ENCODE measurements at regions not wholly inside any gene's neighbourhood (a gene's known extent, or its start where the extent isn't known, plus 50 kb on each side); places are given as distances from the start of the nearest gene placed in this dataset.

GRCh38 chr4:123248085-123248659 is 148.4 kb upstream of the SPRY1 start:
- no peak for ATAC-seq

GRCh38 chr4:123249821-123250220 is 146.8 kb upstream of the SPRY1 start:
- H3K27ac Mint-ChIP-seq: no peak overlapping the region
- ATAC-seq: no peak
- DNase-seq (ENCODE audit: low spot score in 2 of 2): no peak
- H3K36me3 Mint-ChIP-seq: no peaks in the 10 kb centered on the region
- H3K9me3 Mint-ChIP-seq: no peaks in the 10 kb centered on the region

More at GRCh38 chr4:123248085-123248659, 148.4 kb upstream of the SPRY1 start:
- H3K36me3 Mint-ChIP-seq: no peaks in the 10 kb centered on the region
- no peak overlapping the region for H3K27ac Mint-ChIP-seq
- DNase-seq (ENCODE audit: low spot score in 2 of 2): no peak
- H3K9me3 Mint-ChIP-seq: no peaks in the 10 kb centered on the region

- H3K27ac Mint-ChIP-seq: no peak overlapping the region
- no peaks in the 10 kb centered on the region for H3K9me3 Mint-ChIP-seq
- ATAC-seq (no peak), DNase-seq (ENCODE audit: low spot score in 2 of 2) (no peak)
- peaks cover 0 to 1% of the 10 kb centered on the region in 2 donors for H3K36me3 Mint-ChIP-seq
These were observed 145.8 kb upstream of the SPRY1 start for GRCh38 chr4:123250843-123251242.

- peaks cover 1 to 4% of the 10 kb centered on the region in 2 donors for H3K36me3 Mint-ChIP-seq
- H3K27ac Mint-ChIP-seq: no peak overlapping the region
- no peak for ATAC-seq
These were observed 140.6 kb upstream of the SPRY1 start for GRCh38 chr4:123255971-123256370.

GRCh38 chr4:123256901-123257300 is 139.7 kb upstream of the SPRY1 start:
- no peak overlapping the region for H3K27ac Mint-ChIP-seq
- H3K9me3 Mint-ChIP-seq: no peaks in the 10 kb centered on the region
- H3K36me3 Mint-ChIP-seq: peaks cover 4 to 6% of the 10 kb centered on the region in 2 donors
- ATAC-seq (no peak), DNase-seq (ENCODE audit: low spot score in 2 of 2) (no peak)

More at GRCh38 chr4:123255971-123256370, 140.6 kb upstream of the SPRY1 start:
- H3K9me3 Mint-ChIP-seq: no peaks in the 10 kb centered on the region
- no peak for DNase-seq (ENCODE audit: low spot score in 2 of 2)

- DNase-seq (ENCODE audit: low spot score in 2 of 2): no peak
- no peak for ATAC-seq
- Mint-ChIP-seq H3K36me3 (peaks cover 4 to 13% of the 10 kb centered on the region in 2 donors), H3K27ac (no peak overlapping the region), H3K9me3 (no peaks in the 10 kb centered on the region)
These were observed 139.0 kb upstream of the SPRY1 start for GRCh38 chr4:123257591-123257990.

- peaks cover 10 to 23% of the 10 kb centered on the region in 2 donors for H3K36me3 Mint-ChIP-seq
These were observed 136.6 kb upstream of the SPRY1 start for GRCh38 chr4:123259676-123260646.

GRCh38 chr4:123260653-123261052 is 135.9 kb upstream of the SPRY1 start:
- Mint-ChIP-seq H3K9me3 (no peaks in the 10 kb centered on the region), H3K36me3 (peaks cover 10 to 23% of the 10 kb centered on the region in 2 donors), H3K27ac (no peak overlapping the region)
- ATAC-seq (no peak), DNase-seq (ENCODE audit: low spot score in 2 of 2) (no peak)

More at GRCh38 chr4:123259676-123260646, 136.6 kb upstream of the SPRY1 start:
- Mint-ChIP-seq H3K9me3 (no peaks in the 10 kb centered on the region), H3K27ac (no peak overlapping the region)
- ATAC-seq: no peak
- DNase-seq (ENCODE audit: low spot score in 2 of 2): no peak

GRCh38 chr4:123262080-123262479 is 134.5 kb upstream of the SPRY1 start:
- Mint-ChIP-seq H3K9me3 (no peaks in the 10 kb centered on the region), H3K36me3 (peaks cover 6 to 23% of the 10 kb centered on the region in 2 donors), H3K27ac (no peak overlapping the region)
- no peak for ATAC-seq
- DNase-seq (ENCODE audit: low spot score in 2 of 2): no peak

GRCh38 chr4:123265443-123265842 is 131.2 kb upstream of the SPRY1 start:
- Mint-ChIP-seq H3K36me3 (peaks cover 6 to 23% of the 10 kb centered on the region in 2 donors), H3K9me3 (no peaks in the 10 kb centered on the region), H3K27ac (no peak overlapping the region)
- DNase-seq (ENCODE audit: low spot score in 2 of 2) (no peak), ATAC-seq (no peak)

GRCh38 chr4:123266221-123266620 is 130.4 kb upstream of the SPRY1 start:
- H3K27ac Mint-ChIP-seq: no peak overlapping the region

GRCh38 chr4:123278755-123279154 is 117.8 kb upstream of the SPRY1 start:
- Mint-ChIP-seq H3K36me3 (peaks cover 6 to 11% of the 10 kb centered on the region in 2 donors), H3K9me3 (peaks cover 0 to 3% of the 10 kb centered on the region in 2 donors), H3K27ac (no peak overlapping the region)
- ATAC-seq (no peak), DNase-seq (ENCODE audit: low spot score in 2 of 2) (no peak)

More at GRCh38 chr4:123266221-123266620, 130.4 kb upstream of the SPRY1 start:
- Mint-ChIP-seq H3K36me3 (peaks cover 6 to 19% of the 10 kb centered on the region in 2 donors), H3K9me3 (no peaks in the 10 kb centered on the region)
- ATAC-seq (no peak), DNase-seq (ENCODE audit: low spot score in 2 of 2) (no peak)

GRCh38 chr4:123283371-123283895 is 113.2 kb upstream of the SPRY1 start:
- Mint-ChIP-seq H3K27ac (no peak overlapping the region), H3K9me3 (peaks cover 8 to 12% of the 10 kb centered on the region in 2 donors), H3K36me3 (peaks cover 27 to 33% of the 10 kb centered on the region in 2 donors)
- ATAC-seq (no peak), DNase-seq (ENCODE audit: low spot score in 2 of 2) (no peak)

GRCh38 chr4:123284168-123284567 is 112.4 kb upstream of the SPRY1 start:
- DNase-seq (ENCODE audit: low spot score in 2 of 2) (no peak), ATAC-seq (no peak)
- Mint-ChIP-seq H3K36me3 (peaks cover 27 to 35% of the 10 kb centered on the region in 2 donors), H3K27ac (no peak overlapping the region), H3K9me3 (peaks cover 8 to 12% of the 10 kb centered on the region in 2 donors)

- H3K27ac Mint-ChIP-seq: no peak overlapping the region
- no peak for ATAC-seq
- H3K36me3 Mint-ChIP-seq: peaks cover 49 to 63% of the 10 kb centered on the region in 2 donors
- H3K9me3 Mint-ChIP-seq: peaks cover 26 to 29% of the 10 kb centered on the region in 2 donors
- DNase-seq (ENCODE audit: low spot score in 2 of 2): no peak
These were observed 109.6 kb upstream of the SPRY1 start for GRCh38 chr4:123286903-123287466.

GRCh38 chr4:123288309-123289025 is 108.1 kb upstream of the SPRY1 start:
- Mint-ChIP-seq H3K27ac (no peak overlapping the region), H3K36me3 (peaks cover 52 to 69% of the 10 kb centered on the region in 2 donors), H3K9me3 (peaks cover 28 to 31% of the 10 kb centered on the region in 2 donors)
- no peak for ATAC-seq
- DNase-seq (ENCODE audit: low spot score in 2 of 2): no peak
